ENCODE measurements at regions not wholly inside any gene's neighbourhood (a gene's known extent, or its start where the extent isn't known, plus 50 kb on each side); places are given as distances from the start of the nearest gene placed in this dataset.

DNA sequence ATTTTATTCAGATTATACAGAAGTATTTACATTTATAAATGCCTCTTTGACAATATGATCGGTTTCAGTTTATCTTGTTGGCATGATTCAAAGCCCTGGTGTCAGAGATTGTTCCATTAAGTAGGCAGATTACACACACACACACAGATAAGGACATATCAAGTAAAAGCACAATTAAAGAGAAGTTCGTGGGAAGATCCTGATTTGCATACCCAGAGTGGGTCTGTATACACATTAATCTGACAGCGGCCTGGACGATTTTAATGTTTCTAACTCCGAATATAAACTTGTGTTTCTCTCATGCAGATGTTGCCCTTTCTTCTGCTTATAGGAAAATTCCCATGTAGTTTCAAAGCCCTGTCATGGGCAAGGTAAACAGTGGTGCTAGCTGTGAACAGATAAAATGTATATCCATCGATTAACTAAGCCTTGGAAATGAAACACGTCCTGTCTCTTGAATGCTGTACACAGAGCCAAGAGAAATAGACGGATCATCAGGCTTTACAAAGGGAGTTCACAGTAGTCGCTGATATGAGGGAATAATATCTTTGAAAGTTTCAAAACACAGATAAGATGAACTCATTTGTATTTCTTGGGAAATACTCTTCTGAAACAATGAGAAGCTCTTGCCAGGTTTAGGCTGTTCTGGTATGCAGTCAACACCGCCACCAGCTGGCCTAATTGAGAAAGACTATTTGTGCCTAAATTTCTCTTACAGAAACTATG lies 108.2 kb upstream of the GMDS start:
- Histone ChIP-seq H3K27ac (no peak overlapping the region), H3K4me3 (no peak overlapping the region), H3K9me3 (no peaks in the 10 kb centered on the region), H3K4me1 (peaks cover 4% of the 10 kb centered on the region), H3K27me3 (ENCODE audit: low read depth) (no peaks in the 10 kb centered on the region), H3K36me3 (no peaks in the 10 kb centered on the region)
- intact Hi-C loops (cut with DNase I), result no loop called here
- DNase-seq (no peak), ATAC-seq (peak; percentile 65 to 80)
- peak; percentile 74 for TF ChIP-seq CTCF (IDR thresholded peaks at IDR 0.05)

GRCh38 chr6:2351807-2352431 lies 106.5 kb upstream of the GMDS start:
- no peaks in the 10 kb centered on the region for H3K36me3 ChIP-seq
- peaks cover 4% of the 10 kb centered on the region for H3K4me1 ChIP-seq
- DNase-seq, result no peak
- intact Hi-C loops (cut with DNase I), result no loop called here
- H3K4me3 ChIP-seq, result no peak overlapping the region
- no peak for TF ChIP-seq CTCF (IDR thresholded peaks at IDR 0.05)
- no peak overlapping the region for H3K27ac ChIP-seq
- H3K27me3 ChIP-seq (ENCODE audit: low read depth), result no peaks in the 10 kb centered on the region
- ATAC-seq, result no peak
- H3K9me3 ChIP-seq, result no peaks in the 10 kb centered on the region

DNA sequence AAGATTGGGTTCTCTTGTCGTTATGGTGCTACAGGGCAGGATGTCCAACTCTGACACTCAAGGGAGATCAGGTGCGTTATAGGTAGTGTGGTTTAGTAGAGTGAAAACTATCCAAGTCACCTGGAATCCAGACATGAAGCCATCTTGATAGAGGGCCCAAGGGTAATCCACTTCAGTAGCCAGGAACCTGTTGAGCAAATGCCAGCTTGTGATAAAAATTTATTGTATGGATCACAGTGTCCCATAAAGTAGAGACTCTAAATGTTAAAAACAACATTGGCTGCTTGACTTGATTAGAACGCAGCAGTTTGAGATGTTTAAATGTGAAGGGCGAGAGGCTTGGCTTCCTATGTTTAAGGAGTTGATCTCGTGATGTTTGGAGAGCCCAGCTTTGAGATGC lies 105.7 kb upstream of the GMDS start:
- Histone ChIP-seq H3K4me1 (peaks cover 4% of the 10 kb centered on the region), H3K4me3 (no peak overlapping the region), H3K36me3 (no peaks in the 10 kb centered on the region), H3K9me3 (no peaks in the 10 kb centered on the region), H3K27me3 (ENCODE audit: low read depth) (no peaks in the 10 kb centered on the region), H3K27ac (no peak overlapping the region)
- ATAC-seq (no peak), DNase-seq (no peak)
- intact Hi-C loops (cut with DNase I), result no loop called here
- no peak for TF ChIP-seq CTCF (IDR thresholded peaks at IDR 0.05)

DNA sequence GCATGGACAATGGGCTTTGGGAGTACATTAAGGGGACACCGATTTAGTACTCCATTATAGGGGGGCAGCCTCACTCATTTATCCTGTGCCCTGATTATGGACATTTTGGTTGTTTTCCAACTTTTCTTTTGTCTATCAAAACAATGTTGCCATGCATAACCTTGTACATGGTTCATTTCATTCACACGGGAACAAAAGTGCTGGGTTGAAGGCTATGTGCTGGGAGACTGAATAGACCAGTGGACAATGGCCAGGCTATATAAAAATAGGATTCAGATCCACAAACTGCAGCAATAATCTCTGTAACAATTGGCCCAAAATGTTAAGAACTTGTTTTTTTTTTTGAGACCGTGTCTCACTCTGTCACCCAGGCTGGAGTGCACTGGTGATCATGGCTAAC lies 100.7 kb upstream of the GMDS start:
- intact Hi-C loops (cut with DNase I), result no loop called here
- ATAC-seq, result no peak
- no peak for TF ChIP-seq CTCF (IDR thresholded peaks at IDR 0.05)
- DNase-seq, result no peak
- H3K9me3 ChIP-seq, result no peaks in the 10 kb centered on the region
- no peaks in the 10 kb centered on the region for H3K27me3 ChIP-seq (ENCODE audit: low read depth)
- H3K4me3 ChIP-seq, result no peak overlapping the region
- no peak overlapping the region for H3K27ac ChIP-seq
- no peaks in the 10 kb centered on the region for H3K36me3 ChIP-seq
- no peaks in the 10 kb centered on the region for H3K4me1 ChIP-seq

- no peaks in the 10 kb centered on the region for H3K36me3 ChIP-seq
- H3K4me3 ChIP-seq, result no peak overlapping the region
- TF ChIP-seq CTCF (IDR thresholded peaks at IDR 0.05), result no peak
- H3K4me1 ChIP-seq, result no peaks in the 10 kb centered on the region
- H3K27me3 ChIP-seq (ENCODE audit: low read depth), result no peaks in the 10 kb centered on the region
- ATAC-seq (no peak), DNase-seq (no peak)
- H3K27ac ChIP-seq, result no peak overlapping the region
- no peaks in the 10 kb centered on the region for H3K9me3 ChIP-seq
- intact Hi-C loops (cut with DNase I), result no loop called here
Measured at GRCh38 chr6:2344319-2344905, 99.0 kb upstream of the GMDS start.

Data from lower lobe of right lung (tissue), 2 donors.